GM12878 (cell line): ENCODE measurements at regions not wholly inside any gene's neighbourhood (a gene's known extent, or its start where the extent isn't known, plus 50 kb on each side); places are given as distances from the start of the nearest gene placed in this dataset.

Experiments
- ATAC-seq: fragments of 200-7000 bp; cut with Tn5 transposase; 3 replicates; pipeline ENCODE4 v1.9.1; 2020; ENCODE audit warnings: mild to moderate bottlenecking, moderate library complexity
- BruUV-seq: library from RNA; stranded (reverse); fragments of 400-500 nt; replicated peaks from 2 replicates; lab custom pipeline; 2021; lab: Mats Ljungman, UMichigan
- CTCF ChIA-PET: fragments of 300-600 bp; sonication (Branson Sonifier 250); formaldehyde crosslinking; extraction: SDS; loops from one replicate; lab custom pipeline; 2021; ENCODE audit warnings: inconsistent platforms; lab: Yijun Ruan, JAX
- POLR2A ChIA-PET: fragments of 350-600 bp; formaldehyde crosslinking; extraction: SDS; loops from one replicate; lab custom pipeline; 2021; ENCODE audit warnings: inconsistent platforms; lab: Charles Lee
- RAD21 ChIA-PET: fragments of 300-600 bp; sonication (Branson Sonifier 250); formaldehyde crosslinking; loops from one replicate; lab custom pipeline; 2023; ENCODE audit warnings: antibody characterized with exemption; ENCODE audit not compliant: unreplicated experiment; lab: Charles Lee
- SMC1A ChIA-PET: fragments of 300-600 bp; sonication (Branson Sonifier 250); formaldehyde crosslinking; loops from one replicate; lab custom pipeline; 2023; ENCODE audit not compliant: unreplicated experiment, uncharacterized antibody; lab: Charles Lee
- DNase-seq: peaks from one replicate; pipeline ENCODE4 v3.0.0-alpha.2; 2011; ENCODE audit warnings: low read depth, low spot score
- FAIRE-seq: peaks from 3 replicates; lab custom pipeline; 2011; peaks lifted over from hg19 to GRCh38; lab: Jason Lieb, UNC
- H2AFZ ChIP-seq: 2 replicates; pipeline ENCODE4 v1.6.0; 2011; ENCODE audit warnings: low read depth, low read length, control low read depth; ENCODE audit not compliant: control insufficient read depth
- H3K27ac ChIP-seq: 2 replicates; pipeline ENCODE4 v1.5.1; 2011; ENCODE audit warnings: control low read depth; ENCODE audit not compliant: control insufficient read depth, insufficient read depth
- H3K27me3 ChIP-seq, 2 experiments: replicated peaks in 1 of 2; 2 replicates each; pipeline versions ENCODE4 v1.6.0 to v1.6.1; 2011; ENCODE audit warnings: low read length in 1 of 2; ENCODE audit not compliant: control insufficient read depth in 2 of 2, insufficient read depth in 2 of 2
- H3K36me3 ChIP-seq, 2 experiments: 2 replicates each; pipeline ENCODE4 v1.5.1; 2011; ENCODE audit warnings: low read length in 1 of 2; ENCODE audit not compliant: control insufficient read depth in 2 of 2, insufficient read depth in 2 of 2
- H3K4me1 ChIP-seq: 2 replicates; pipeline ENCODE4 v1.6.1; 2011; ENCODE audit warnings: mild to moderate bottlenecking, low read length, moderate library complexity, mixed read lengths; ENCODE audit not compliant: control insufficient read depth, insufficient read depth
- H3K4me2 ChIP-seq: 2 replicates; pipeline ENCODE4 v1.6.0; 2011; ENCODE audit warnings: control low read depth; ENCODE audit not compliant: control insufficient read depth, insufficient read depth
- H3K4me3 ChIP-seq: fragments of 200-600 bp; sonication (generic); 2 replicates; pipeline ENCODE4 v1.5.1; 2016
- H3K79me2 ChIP-seq: 2 replicates; pipeline ENCODE4 v1.6.0; 2011; ENCODE audit warnings: low read length; ENCODE audit not compliant: control insufficient read depth, insufficient read depth
- H3K9ac ChIP-seq: 2 replicates; pipeline ENCODE4 v1.8.0; 2011; ENCODE audit warnings: low read length, control low read depth, mixed read lengths; ENCODE audit not compliant: control insufficient read depth, insufficient read depth
- H3K9me3 ChIP-seq: replicated peaks from 3 replicates; pipeline ENCODE4 v1.5.1; 2011; ENCODE audit warnings: mild to moderate bottlenecking, low read length; ENCODE audit not compliant: control insufficient read depth, insufficient read depth
- H4K20me1 ChIP-seq: 2 replicates; pipeline ENCODE4 v1.6.0; 2011; ENCODE audit not compliant: control insufficient read depth, insufficient read depth
- CTCF ChIP-seq, 3 experiments: IDR thresholded peaks in 2 of 3; conservative IDR thresholded peaks in 1 of 3; 2 replicates each; pipeline ENCODE4 v1.5.1; 2011; ENCODE audit warnings: low read depth in 3 of 3, low read length in 3 of 3, mild to moderate bottlenecking in 3 of 3, control low read depth in 2 of 3, moderate library complexity in 2 of 3, inconsistent platforms in 1 of 3, mixed read lengths in 1 of 3; ENCODE audit not compliant: control insufficient read depth in 2 of 3, insufficient read depth in 1 of 3; ENCODE audit errors: extremely low read depth in 1 of 3
- EED ChIP-seq: sonication (generic); IDR thresholded peaks from 2 replicates; pipeline ENCODE4 v1.6.1; 2016; ENCODE audit warnings: antibody characterized with exemption, low read depth
- MEF2B ChIP-seq: fragments of 450-650 bp; IDR thresholded peaks from 2 replicates; pipeline ENCODE4 v1.6.1; 2018; ENCODE audit warnings: mild to moderate bottlenecking, moderate library complexity; ENCODE audit not compliant: partially characterized antibody, poor library complexity, severe bottlenecking
- RAD21 ChIP-seq: IDR thresholded peaks from 2 replicates; pipeline ENCODE4 v1.6.1; 2011; ENCODE audit warnings: mild to moderate bottlenecking, low read depth, low read length, moderate library complexity; ENCODE audit not compliant: insufficient read depth
- RAD51 ChIP-seq: fragments of 450-650 bp; IDR thresholded peaks from 2 replicates; pipeline ENCODE4 v1.6.1; 2016; ENCODE audit warnings: moderate library complexity, mild to moderate bottlenecking, inconsistent platforms
- SMC3 ChIP-seq: IDR thresholded peaks from 2 replicates; pipeline ENCODE4 v1.6.1; 2011; ENCODE audit warnings: low read length, improper control_type of control experiment, borderline replicate concordance
- WGBS: methylation state at CpG from one replicate; pipeline ENCODE4 v1.1.6; 2016; ENCODE audit warnings: low lambda C conversion rate; ENCODE audit not compliant: insufficient replicate concordance, insufficient coverage; ENCODE audit errors: missing lambda C conversion rate; 5-methylcytosine and 5-hydroxymethylcytosine counted together
- in situ Hi-C: fragments of 300-500 bp; cut with MboI; formaldehyde crosslinking; loops from 9 replicates; pipeline ENCODE4 v1.14.3; 2018; ENCODE audit warnings: mixed read lengths
- intact Hi-C: fragments of 100-400 bp; cut with micrococcal nuclease; formaldehyde crosslinking; loops from one replicate; pipeline ENCODE4 v1.14.2; 2022; ENCODE audit not compliant: unreplicated experiment

- RAD21 ChIA-PET = no interaction called here
- in situ Hi-C loops = loop anchor here (5.0 to 10.0 kb wide), 2 partner anchors 339 to 656 kb away; no protein-coding TSS in a partner anchor
- no peak overlapping the region for H3K27ac ChIP-seq
- no TSS peak for BruUV-seq
- CTCF ChIA-PET = interaction anchor here (1.2 to 2.5 kb wide), 4 partner anchors 11 to 27 kb away, joined by 4 to 14 read pairs (median 5); no protein-coding TSS in a partner anchor
- intact Hi-C loops = loop anchor here (1.0 kb wide), 1 partner anchor 334 kb away; no protein-coding TSS in a partner anchor
- no peak overlapping the region for H2AFZ ChIP-seq
- H3K9me3 ChIP-seq = no peaks in the 10 kb centered on the region; the same call in 2 of the 3 replicates
- ATAC-seq = peak; percentile 63
- H4K20me1 ChIP-seq = no peaks in the 10 kb centered on the region
- H3K4me3 ChIP-seq = no peak overlapping the region
- TF ChIP-seq CTCF (IDR thresholded peaks at IDR 0.05 in 2 of 3, conservative IDR thresholded peaks at IDR 0.05 in 1 of 3; ENCODE audit: control insufficient read depth in 2 of 3, extremely low read depth in 1 of 3, insufficient read depth in 1 of 3, low read depth in 3 of 3, low read length in 3 of 3) = peak; percentile 50 to 65 (median 62)
- no peak for TF ChIP-seq RAD51
- peak; percentile 31; the same call in 1 of the 2 replicates for TF ChIP-seq SMC3
- TF ChIP-seq MEF2B = no peak
- peak; percentile 27; the same call in 1 of the 2 replicates for TF ChIP-seq RAD21
- no peak for TF ChIP-seq EED
- TF ChIP-seq, all 136 proteins: peak for 3
- Histone ChIP-seq H3K27me3 (no peaks in the 10 kb centered on the region; a peak in 2 of 4 replicates), H3K4me2 (no peak overlapping the region), H3K36me3 (no peaks in the 10 kb centered on the region), H3K79me2 (no peaks in the 10 kb centered on the region), H3K9ac (no peak overlapping the region), H3K4me1 (no peaks in the 10 kb centered on the region)
- WGBS = 26% methylated on average over 4 of the region's 4 CpGs
- ChIA-PET POLR2A (no interaction called here), SMC1A (interaction anchor here (0.6 to 1.3 kb wide), 3 partner anchors 32 to 338 kb away, joined by 3 to 4 read pairs (median 4); no protein-coding TSS in a partner anchor)
- FAIRE-seq (no peak), DNase-seq (no peak)
Measured at GRCh38 chr7:17640730-17641377, 299.4 kb downstream of the SNX13 start.
